Transverse colon (tissue), 3 donors: ENCODE measurements at regions not wholly inside any gene's neighbourhood (a gene's known extent, or its start where the extent isn't known, plus 50 kb on each side); places are given as distances from the start of the nearest gene placed in this dataset.

Experiments used
- EP300 ChIP-seq: sonication (generic); formaldehyde crosslinking; IDR thresholded peaks from one replicate; pipeline ENCODE4 v1.6.1; 2017; ENCODE audit warnings: antibody characterized with exemption, low read depth
- POLR2A ChIP-seq: fragments of 450-650 bp; IDR thresholded peaks from one replicate; pipeline ENCODE4 v1.6.1; 2016; ENCODE audit warnings: antibody characterized with exemption, mild to moderate bottlenecking, moderate library complexity
- TF ChIP-seq, protein P1 (sequence below), 5 experiments: fragments of 200-600 bp in 3 of 5; fragments of 450-650 bp in 2 of 5; sonication (generic) in 3 of 5; IDR thresholded peaks; 1 replicate in 2 of 5; 2 replicates in 3 of 5; pipeline ENCODE4 v1.5.1; 2016 to 2017; ENCODE audit warnings: antibody characterized with exemption in 5 of 5, inconsistent platforms in 3 of 5, mild to moderate bottlenecking in 2 of 5, moderate library complexity in 1 of 5

DNA sequence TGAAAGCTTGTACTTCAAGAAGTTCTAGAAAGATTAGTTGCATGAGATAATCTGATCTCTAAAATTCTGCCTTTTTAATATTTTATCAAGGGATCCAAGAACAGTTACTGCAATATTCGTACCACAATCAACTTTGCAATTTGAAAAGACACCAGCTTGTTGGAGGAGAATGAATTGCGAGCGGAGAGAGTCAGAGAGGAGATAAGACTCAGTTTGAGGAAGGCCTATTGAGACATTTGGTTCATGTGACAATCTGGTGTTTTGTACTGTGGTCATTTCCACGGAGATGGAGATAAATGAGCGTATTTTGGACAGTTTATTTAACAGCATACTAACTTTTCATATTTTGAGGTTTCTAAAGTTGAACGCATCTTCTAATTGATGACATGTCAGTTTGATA, 1276.0 kb downstream of the EFNB2 start:
- TF ChIP-seq, protein P1, sequence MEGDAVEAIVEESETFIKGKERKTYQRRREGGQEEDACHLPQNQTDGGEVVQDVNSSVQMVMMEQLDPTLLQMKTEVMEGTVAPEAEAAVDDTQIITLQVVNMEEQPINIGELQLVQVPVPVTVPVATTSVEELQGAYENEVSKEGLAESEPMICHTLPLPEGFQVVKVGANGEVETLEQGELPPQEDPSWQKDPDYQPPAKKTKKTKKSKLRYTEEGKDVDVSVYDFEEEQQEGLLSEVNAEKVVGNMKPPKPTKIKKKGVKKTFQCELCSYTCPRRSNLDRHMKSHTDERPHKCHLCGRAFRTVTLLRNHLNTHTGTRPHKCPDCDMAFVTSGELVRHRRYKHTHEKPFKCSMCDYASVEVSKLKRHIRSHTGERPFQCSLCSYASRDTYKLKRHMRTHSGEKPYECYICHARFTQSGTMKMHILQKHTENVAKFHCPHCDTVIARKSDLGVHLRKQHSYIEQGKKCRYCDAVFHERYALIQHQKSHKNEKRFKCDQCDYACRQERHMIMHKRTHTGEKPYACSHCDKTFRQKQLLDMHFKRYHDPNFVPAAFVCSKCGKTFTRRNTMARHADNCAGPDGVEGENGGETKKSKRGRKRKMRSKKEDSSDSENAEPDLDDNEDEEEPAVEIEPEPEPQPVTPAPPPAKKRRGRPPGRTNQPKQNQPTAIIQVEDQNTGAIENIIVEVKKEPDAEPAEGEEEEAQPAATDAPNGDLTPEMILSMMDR (IDR thresholded peaks at IDR 0.05), result no peak
- TF ChIP-seq POLR2A, result no peak
- no peak for TF ChIP-seq EP300
